Left lung (tissue), 4 donors: ENCODE measurements at regions not wholly inside any gene's neighbourhood (a gene's known extent, or its start where the extent isn't known, plus 50 kb on each side); places are given as distances from the start of the nearest gene placed in this dataset.

ENCODE experiments used
- ATAC-seq: fragments of 200-7000 bp; cut with Tn5 transposase; one replicate; pipeline ENCODE4 v1.9.1; 2020; ENCODE audit warnings: moderate library complexity
- DNase-seq, 4 donors: peaks; one replicate each; pipeline ENCODE4 v3.0.0-alpha.2; 2013 to 2020
- H3K27ac ChIP-seq, 2 donors: fragments of 200-600 bp; sonication (generic) in 1 of 2; one replicate each; pipeline versions ENCODE4 v1.5.0 to v1.8.0; 2020 to 2021
- H3K27me3 ChIP-seq, 2 donors: fragments of 200-600 bp; sonication (generic) in 1 of 2; one replicate each; pipeline versions ENCODE4 v1.5.0 to v1.8.0; 2020 to 2021
- H3K36me3 ChIP-seq, 2 donors: fragments of 200-600 bp; sonication (generic) in 1 of 2; one replicate each; pipeline versions ENCODE4 v1.5.0 to v1.8.0; 2020 to 2021
- H3K4me1 ChIP-seq, 2 donors: fragments of 200-600 bp; one replicate each; pipeline ENCODE4 v1.8.0; 2021
- H3K4me3 ChIP-seq, 2 donors: fragments of 200-600 bp; sonication (generic) in 1 of 2; one replicate each; pipeline versions ENCODE4 v1.5.0 to v1.8.0; 2020 to 2021; ENCODE audit warnings: mild to moderate bottlenecking in 1 of 2
- H3K9me3 ChIP-seq, 2 donors: fragments of 200-600 bp; sonication (generic) in 1 of 2; one replicate each; pipeline versions ENCODE4 v1.5.0 to v1.8.0; 2020 to 2021
- CTCF ChIP-seq, 2 donors: fragments of 200-600 bp; sonication (generic) in 1 of 2; IDR thresholded peaks; one replicate each; pipeline versions ENCODE4 v1.5.0 to v1.8.0; 2021; ENCODE audit warnings: antibody characterized with exemption in 2 of 2
- intact Hi-C, 2 donors: fragments of 100-400 bp; cut with DNase I; formaldehyde crosslinking; loops; one replicate each; pipeline versions ENCODE4 v1.11.2 to v1.14.2; 2022
- donor health status: DM: no; HTN: yes; CAD: no.
- donor health status: DM: no; HTN: no; CAD: no.

- H3K36me3 ChIP-seq = no peaks in the 10 kb centered on the region
- H3K27me3 ChIP-seq = peaks cover 0 to 50% of the 10 kb centered on the region in 2 donors
- ATAC-seq (no peak), DNase-seq (no peak)
- peaks cover 0 to 7% of the 10 kb centered on the region in 2 donors for H3K4me1 ChIP-seq
- H3K4me3 ChIP-seq = no peak overlapping the region
- no peak overlapping the region for H3K27ac ChIP-seq
- H3K9me3 ChIP-seq = peaks cover 0 to 1% of the 10 kb centered on the region in 2 donors
- intact Hi-C loops = no loop called here
- no peak for TF ChIP-seq CTCF (IDR thresholded peaks at IDR 0.05)
Measured at GRCh38 chr16:22681554-22682291, 132.2 kb upstream of the HS3ST2 start.

GRCh38 chr16:22683258-22683657 is 130.7 kb upstream of the HS3ST2 start:
- no peak overlapping the region for H3K4me3 ChIP-seq
- intact Hi-C loops = no loop called here
- H3K4me1 ChIP-seq = peaks cover 0 to 7% of the 10 kb centered on the region in 2 donors

GRCh38 chr16:22683730-22684573 is 130.0 kb upstream of the HS3ST2 start:
- intact Hi-C loops = no loop called here
- peaks cover 0 to 7% of the 10 kb centered on the region in 2 donors for H3K4me1 ChIP-seq
- peaks cover 0 to 33% of the 10 kb centered on the region in 2 donors for H3K27me3 ChIP-seq
- ATAC-seq = no peak
- H3K4me3 ChIP-seq = no peak overlapping the region
- no peak for DNase-seq
- H3K9me3 ChIP-seq = peaks cover 0 to 14% of the 10 kb centered on the region in 2 donors
- no peaks in the 10 kb centered on the region for H3K36me3 ChIP-seq
- no peak overlapping the region for H3K27ac ChIP-seq
- TF ChIP-seq CTCF (IDR thresholded peaks at IDR 0.05) = no peak

More at GRCh38 chr16:22683258-22683657, 130.7 kb upstream of the HS3ST2 start:
- no peak for DNase-seq
- no peak for TF ChIP-seq CTCF (IDR thresholded peaks at IDR 0.05)
- no peak for ATAC-seq
- peaks cover 0 to 14% of the 10 kb centered on the region in 2 donors for H3K9me3 ChIP-seq
- H3K27ac ChIP-seq = no peak overlapping the region
- H3K36me3 ChIP-seq = no peaks in the 10 kb centered on the region
- peaks cover 0 to 36% of the 10 kb centered on the region in 2 donors for H3K27me3 ChIP-seq

- Histone ChIP-seq H3K27ac (peak overlapping the region; percentile 18 to 63), H3K27me3 (peaks cover 0 to 24% of the 10 kb centered on the region in 2 donors), H3K4me3 (no peak overlapping the region), H3K9me3 (peaks cover 0 to 14% of the 10 kb centered on the region in 2 donors), H3K36me3 (no peaks in the 10 kb centered on the region), H3K4me1 (peaks cover 0 to 7% of the 10 kb centered on the region in 2 donors)
- ATAC-seq (peak; percentile 31), DNase-seq (no peak)
- TF ChIP-seq CTCF (IDR thresholded peaks at IDR 0.05) = no peak
- intact Hi-C loops = no loop called here
Measured at GRCh38 chr16:22684574-22685458, 129.1 kb upstream of the HS3ST2 start.
